ENCODE measurements at regions not wholly inside any gene's neighbourhood (a gene's known extent, or its start where the extent isn't known, plus 50 kb on each side); places are given as distances from the start of the nearest gene placed in this dataset.

GRCh38 chr1:184900507-184900906 lies 73.8 kb downstream of the NIBAN1 start:
- TF ChIP-seq POLR2A (IDR thresholded peaks at IDR 0.05), result no peak
- TF ChIP-seq, protein P1, sequence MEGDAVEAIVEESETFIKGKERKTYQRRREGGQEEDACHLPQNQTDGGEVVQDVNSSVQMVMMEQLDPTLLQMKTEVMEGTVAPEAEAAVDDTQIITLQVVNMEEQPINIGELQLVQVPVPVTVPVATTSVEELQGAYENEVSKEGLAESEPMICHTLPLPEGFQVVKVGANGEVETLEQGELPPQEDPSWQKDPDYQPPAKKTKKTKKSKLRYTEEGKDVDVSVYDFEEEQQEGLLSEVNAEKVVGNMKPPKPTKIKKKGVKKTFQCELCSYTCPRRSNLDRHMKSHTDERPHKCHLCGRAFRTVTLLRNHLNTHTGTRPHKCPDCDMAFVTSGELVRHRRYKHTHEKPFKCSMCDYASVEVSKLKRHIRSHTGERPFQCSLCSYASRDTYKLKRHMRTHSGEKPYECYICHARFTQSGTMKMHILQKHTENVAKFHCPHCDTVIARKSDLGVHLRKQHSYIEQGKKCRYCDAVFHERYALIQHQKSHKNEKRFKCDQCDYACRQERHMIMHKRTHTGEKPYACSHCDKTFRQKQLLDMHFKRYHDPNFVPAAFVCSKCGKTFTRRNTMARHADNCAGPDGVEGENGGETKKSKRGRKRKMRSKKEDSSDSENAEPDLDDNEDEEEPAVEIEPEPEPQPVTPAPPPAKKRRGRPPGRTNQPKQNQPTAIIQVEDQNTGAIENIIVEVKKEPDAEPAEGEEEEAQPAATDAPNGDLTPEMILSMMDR (IDR thresholded peaks at IDR 0.05), result no peak
